Stimulated activated CD4-positive, alpha-beta T cell treated with anti-CD3 and anti-CD28 coated beads, Interleukin-4, amount 100 ng/mL, for 4 hours (primary cell): ENCODE measurements at regions not wholly inside any gene's neighbourhood (a gene's known extent, or its start where the extent isn't known, plus 50 kb on each side); places are given as distances from the start of the nearest gene placed in this dataset.

Experiments
- DNase-seq, 2 experiments: peaks; one replicate each; pipeline ENCODE4 v3.0.0-alpha.2; 2020

DNA sequence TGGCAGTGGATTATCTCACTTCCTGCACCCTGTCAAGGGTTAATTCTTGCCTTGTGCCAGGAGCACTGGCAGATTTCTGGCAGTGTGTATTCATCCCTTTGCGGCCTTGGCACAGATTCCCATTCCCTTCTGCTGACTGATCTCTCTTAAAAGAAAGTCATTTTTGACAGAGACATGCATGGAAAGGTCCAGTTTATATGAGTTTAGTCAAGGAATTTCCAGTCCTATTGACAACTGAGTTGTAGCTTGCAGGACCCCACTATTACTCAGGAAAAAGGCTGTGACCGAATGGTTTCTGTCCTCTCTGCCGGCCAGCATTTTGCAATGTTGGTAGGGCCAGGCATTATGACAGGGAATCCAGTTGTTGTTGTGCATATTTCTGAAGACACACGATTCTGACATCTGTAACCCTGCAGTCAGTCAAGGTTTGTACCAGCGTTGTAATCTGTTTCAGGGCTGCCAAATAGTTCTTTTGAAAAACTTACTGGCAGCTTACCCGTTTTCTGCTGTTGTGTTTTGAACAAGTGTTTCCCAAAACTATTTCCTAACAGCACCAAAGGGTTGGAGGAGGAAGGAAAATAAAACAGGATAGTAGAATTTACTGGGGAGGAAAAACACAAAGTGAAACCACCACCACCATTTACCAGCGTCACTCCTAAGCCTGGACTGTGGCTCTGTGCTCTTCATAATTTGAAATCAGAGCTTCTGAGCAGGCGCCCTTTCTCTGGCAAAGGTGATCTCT is 243.4 kb upstream of the KLF4 start:
- DNase-seq: no peak

DNA sequence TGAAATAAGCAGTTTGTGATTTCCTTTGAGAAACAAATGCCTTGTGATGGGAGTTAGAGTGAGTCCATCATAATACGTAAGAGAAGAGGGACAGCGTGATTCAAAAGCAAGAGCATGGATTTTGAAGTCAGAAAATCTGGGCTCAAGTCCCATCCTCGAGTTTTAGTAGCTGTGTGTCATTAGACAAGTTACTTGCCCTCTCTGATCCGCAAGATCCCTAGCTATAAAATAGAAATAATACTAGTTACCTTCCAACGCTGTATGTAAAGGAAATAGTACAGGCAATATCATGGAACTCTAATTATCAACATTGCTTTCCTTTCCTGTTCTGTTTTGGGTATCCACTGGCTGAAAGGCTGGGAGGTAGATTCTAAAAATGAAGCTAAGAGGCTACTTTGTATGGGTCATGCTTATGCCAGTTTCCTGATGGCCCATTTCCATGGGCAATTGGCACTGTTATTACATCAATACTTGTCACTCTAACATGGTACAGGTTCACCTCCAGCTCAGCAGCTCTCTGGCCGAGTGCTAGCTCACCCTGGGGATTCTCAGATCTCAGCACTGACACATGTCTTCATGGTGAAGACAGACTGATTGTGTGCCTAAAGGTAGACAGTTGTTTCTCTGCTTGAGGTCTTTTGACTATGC is 241.7 kb upstream of the KLF4 start:
- no peak for DNase-seq

DNA sequence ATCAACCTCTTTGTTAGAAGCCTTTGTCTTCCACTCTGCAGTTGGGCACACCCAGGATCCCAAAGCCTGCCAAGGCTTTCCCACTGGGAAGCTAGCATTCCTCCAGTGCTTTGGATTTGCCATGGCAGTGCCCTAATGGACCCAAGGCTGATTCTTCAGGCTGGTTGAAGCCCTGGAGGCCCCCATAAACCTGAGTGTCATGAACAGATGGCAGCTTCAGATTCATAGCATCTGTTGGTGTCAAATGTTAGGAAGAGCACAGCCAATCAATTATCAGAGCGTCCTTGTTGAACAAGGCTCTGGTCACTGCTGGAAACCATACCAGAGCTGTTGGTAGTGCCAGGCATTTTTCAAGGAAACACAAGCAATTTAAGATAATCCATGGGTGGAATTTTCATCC is 241.1 kb upstream of the KLF4 start:
- DNase-seq: no peak

DNA sequence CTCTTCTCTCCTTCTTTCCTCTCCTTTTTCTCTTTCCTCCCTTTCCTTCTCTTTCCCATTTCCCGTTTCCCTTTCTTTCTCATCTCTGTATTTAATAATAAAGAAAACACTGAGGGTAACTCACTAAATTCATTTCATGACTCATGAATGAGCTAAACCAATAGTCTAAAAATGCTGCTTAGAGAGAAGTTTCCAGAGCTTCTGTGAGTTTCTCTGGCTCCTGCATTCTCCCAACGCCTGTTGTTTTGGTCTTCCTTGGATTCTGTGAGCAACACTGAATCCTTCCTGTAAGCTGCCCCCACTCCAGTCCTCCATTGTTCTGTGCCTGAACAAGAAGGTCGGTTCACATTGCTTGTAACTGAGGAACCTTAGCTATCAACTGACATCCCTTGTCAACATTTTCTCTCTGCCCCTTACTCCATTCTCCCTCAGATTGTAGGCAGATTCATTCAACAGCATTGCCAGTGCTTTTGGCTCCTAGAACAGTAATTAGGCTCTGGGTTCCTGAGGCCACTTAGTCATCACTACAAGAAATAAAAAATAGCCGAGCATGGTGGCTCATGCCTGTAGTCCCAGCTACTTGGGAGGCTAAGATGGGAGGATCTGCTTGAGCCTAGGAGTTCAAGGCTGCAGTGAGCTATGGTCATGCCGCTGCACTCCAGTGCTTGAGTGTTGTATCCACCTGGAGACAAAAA is 237.7 kb upstream of the KLF4 start:
- DNase-seq: no peak

DNA sequence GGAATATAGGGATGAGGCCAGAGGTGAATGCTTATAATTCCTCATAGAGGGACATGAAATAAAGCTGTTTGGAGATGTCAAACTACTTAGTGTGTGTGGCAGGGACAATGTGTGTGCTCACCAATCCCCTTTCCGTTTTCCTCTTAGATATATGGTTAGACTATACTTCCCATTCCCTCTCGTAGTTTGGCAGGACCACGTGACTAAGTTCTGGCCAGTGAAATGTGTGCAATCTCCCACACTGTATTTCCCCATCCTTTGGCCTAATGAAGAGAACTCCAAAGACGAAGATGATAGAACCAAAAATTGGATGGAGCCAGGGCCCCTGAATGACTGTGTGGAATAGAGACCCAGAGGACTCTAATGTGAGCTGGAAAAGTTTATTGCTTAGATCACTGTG is 233.4 kb upstream of the KLF4 start:
- no peak for DNase-seq

DNA sequence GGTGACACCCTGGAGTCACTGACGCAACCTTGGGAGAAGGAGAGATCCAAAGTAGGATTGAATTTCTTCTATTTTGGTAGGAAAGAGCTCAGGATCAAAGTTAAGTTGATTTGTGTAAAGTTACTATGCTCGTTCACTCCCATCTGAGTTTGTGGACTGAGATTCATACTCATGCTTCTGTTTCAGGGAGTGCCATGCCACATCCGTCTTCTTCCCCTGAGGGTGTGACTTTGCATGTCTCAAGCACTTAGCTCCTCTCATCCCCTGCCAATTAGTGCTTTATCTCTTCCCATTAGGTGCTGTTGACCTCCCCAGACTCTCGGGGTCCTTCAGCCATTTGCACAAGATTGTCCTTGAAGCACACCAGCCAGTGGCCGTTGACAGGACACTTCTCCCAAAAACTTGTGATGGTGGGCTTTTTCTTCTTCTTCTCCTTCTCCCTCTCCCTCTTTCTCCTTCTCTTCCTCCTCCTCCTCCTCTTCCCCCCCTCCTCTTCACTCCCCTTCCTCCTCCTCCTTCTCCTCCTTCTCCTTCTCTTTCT is 232.2 kb upstream of the KLF4 start:
- no peak for DNase-seq

DNA sequence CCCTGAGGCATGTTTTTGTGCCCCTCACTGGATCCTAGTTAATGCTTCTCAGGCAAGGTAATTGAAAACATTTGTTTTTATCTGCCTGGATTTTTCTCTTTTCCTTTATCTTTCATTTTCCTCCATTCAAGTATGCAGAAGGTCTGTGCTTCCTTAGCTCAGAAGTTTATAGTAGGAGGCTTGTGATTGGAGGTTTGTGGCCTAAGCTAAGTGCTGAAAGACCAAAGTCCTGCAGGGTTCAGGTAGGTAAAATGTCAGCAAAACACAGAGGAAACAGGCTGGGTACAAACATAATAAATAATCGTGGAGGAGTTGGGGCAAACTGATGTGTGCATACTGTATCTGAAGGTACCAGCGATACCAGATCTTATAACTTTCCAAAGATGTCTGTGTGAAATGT is 230.9 kb upstream of the KLF4 start:
- no peak for DNase-seq

DNA sequence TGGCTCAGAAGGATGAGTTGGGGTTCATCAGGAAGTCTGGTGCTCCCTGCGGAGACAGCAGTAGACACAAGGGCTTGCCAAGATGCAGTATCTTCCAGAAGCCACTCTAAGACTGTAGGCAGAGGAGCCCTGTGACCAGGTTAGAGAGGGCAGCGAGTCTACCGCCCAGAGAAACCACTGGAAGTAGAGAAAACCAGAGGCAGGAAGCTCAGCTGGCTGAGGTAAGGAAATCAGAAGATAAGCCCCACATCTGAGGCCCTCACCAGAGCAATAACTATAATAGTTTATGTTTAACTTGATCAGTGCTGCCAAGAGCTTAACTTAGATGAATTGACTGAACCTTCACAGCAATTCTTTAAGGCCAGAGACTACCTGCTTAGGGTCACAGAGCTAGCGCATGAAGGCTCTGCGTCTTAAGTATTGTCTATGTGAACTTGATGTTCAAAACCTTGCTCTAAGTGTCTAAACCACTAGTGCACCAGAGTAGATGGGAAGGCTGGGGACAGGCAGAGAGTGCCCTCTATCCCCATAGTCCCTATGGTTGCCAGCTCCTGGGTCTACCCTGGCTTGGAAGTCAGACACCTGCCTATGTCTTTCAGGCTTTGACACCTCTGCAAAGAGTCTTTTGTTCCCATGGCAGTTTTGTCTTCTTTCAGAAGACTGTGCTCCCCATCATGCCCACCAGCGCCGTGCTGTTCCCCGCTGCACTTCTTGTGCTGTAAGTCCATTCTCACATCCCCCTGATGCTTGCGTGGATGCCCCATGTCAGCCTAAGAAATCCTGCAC is 228.2 kb upstream of the KLF4 start:
- DNase-seq: no peak

DNA sequence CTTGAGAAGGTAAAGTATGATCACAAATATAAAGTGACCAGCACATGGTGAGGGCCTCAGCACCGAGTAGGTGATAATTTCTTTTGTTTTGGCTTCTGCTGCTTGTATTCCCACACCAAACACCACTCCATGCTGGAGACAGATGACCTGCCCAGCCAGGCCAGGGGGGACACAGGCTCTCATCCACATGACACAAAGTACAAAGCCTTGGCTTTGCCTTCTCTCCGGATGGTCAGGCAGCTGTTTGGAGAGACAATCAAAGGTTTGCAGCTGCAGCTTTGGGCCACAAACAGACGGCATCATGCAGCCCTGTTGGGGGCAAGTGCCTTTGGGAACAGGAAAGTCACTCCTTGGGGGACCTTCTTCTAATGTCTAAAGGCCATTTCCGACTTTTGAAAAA is 226.2 kb upstream of the KLF4 start:
- DNase-seq: no peak

DNA sequence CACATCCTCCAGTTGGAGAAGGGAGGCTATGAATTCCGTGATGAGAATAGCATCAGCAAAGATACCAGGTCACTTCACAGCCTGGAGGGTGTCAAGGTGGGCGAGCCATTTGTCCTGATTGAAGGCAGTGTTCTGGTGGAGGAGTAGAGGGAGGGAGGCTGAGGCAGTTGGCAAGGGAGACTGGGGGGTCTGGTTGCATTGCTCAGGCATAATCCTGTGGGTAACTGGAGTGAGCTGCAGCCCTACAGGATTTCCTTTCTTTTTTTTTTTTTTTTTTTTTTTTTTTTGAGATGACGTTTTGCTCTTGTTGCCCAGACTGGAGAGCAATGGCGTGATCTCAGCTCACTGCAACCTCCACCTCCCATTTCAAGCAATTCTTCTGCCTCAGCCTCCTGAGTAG is 223.9 kb upstream of the KLF4 start:
- no peak for DNase-seq

DNA sequence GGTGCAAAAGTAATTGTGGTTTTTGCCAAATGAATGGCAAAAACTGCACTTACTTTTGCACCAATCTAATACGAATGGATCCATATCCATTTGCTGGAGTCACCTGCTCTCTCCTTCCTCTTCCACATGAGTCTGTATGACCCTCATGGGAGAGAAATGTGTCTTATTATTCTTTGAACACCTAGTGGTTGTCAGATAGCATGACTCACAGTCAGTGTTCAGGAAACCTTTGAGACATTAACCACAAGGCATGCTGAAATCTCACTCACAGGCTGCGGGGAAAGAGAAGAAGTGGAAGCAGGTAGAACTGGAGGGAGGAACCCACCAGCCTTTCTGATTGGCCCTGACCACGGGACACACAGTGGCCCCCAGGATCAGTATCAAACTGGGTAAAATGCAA is 222.8 kb upstream of the KLF4 start:
- no peak for DNase-seq

DNA sequence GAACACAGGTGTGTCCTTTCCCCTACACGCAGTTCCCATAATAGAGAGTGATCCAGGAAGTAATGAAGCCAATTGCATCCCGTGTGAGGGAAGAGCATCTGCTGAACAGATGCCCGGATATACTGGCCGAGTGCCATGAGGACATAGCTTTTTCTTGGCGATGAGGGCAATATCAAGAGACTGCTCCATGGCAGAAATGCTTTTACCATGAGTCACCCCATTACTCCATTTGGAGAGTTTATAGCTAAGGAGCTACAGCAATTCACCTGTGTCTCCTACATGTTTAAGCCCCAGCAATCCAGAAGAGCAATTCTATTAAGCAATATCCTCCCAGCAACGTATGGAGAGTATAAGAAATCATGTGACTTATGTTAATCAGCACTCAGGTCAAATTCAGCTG is 222.0 kb upstream of the KLF4 start:
- DNase-seq: no peak

DNA sequence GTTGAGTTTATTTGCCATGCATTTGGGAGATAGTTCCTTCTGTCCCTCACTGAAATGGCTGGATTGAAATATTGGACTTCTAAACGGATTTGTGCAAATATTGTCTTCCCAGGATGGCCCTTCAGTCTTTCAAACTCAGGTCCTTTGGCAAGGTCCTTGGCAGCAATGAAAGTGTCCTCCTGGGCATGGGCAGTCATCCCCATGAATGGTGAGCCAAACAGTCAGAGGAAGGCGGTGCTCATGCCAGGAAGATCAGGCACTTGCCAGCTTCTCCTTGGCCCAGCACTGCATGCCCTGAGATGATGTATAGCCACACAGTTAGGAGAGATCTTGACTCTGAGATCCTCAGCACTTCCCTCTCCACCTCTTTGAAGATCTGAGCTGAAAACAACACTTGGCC is 221.4 kb upstream of the KLF4 start:
- no peak for DNase-seq

DNA sequence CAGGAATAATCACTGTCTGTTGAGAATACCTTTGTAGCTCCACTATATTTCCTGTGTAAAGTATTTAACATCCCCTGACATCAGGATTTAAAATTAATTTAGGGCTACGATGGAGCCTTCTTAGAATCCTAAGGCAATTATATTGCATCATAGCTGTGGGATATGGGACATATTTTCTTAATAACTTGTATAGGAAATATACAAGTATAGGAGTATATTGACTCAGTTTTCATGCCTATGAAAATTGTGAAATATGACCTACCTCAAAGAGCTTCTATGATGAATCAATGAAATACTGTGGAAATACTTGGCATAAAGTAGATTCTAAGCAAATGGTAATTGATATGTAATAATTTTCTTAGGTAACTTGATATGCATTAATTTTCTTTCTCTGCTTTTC is 221.0 kb upstream of the KLF4 start:
- no peak for DNase-seq

DNA sequence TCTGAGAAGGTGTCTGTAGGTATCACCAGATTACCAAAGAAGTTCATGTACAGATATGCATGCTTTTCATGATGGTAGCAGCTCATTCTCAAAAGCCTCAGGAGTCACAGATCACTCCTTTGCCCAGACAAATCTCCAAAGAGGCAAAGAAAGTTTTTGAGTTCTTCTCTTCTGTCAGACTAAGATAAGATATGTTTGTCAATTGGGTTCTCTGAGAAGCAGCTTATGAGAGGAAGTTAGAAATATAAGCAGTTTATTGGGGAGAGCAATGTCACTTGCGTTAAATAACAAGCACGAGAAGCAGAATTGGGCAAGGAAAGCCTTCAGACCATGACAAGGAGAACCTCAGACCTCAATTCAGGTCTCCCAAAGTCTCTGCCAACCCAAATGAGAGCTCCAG is 219.2 kb upstream of the KLF4 start:
- DNase-seq: no peak

DNA sequence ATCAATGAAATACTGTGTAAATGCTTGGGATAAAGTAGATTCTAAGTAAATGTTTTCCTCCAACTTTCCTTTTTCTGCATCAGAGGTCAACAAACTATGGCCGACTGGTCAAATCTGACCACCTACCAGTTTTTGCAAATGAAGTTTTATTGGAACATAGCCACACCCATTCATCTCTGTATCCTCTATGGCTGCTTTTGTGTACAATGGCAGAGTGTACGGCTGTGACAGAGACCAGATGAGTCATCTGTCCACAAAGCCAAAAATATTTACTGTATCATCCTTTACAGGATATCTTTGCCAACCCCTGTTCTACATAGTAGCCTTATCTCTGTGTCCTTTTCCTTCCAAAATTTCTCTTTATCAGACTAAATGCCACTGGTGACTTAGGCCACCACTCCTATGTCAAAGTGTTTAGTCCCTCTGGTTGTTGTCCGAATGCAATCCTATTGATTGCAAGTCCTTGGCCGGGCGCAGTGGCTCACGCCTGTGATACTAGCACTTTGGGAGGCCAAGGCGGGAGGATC is 218.4 kb upstream of the KLF4 start:
- no peak for DNase-seq

DNA sequence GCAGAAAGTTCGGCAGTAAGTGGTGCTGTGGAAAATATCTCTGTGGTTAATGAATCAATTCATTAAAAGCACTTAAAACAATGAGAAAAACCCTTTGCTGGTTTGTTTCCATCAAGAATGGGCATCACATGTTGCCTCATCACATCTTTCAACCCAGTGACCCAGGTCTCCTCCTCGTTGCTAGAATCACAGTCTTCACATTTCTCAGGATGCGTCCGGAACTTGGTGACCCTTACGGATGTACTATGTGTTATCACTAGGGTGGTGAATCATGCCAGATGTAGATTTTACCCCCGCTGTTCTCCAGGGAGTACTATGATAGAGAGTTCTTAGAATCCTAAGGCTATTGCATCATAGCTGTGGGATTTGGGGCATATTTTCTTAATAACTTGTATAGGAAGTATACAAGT is 217.9 kb upstream of the KLF4 start:
- DNase-seq: no peak

DNA sequence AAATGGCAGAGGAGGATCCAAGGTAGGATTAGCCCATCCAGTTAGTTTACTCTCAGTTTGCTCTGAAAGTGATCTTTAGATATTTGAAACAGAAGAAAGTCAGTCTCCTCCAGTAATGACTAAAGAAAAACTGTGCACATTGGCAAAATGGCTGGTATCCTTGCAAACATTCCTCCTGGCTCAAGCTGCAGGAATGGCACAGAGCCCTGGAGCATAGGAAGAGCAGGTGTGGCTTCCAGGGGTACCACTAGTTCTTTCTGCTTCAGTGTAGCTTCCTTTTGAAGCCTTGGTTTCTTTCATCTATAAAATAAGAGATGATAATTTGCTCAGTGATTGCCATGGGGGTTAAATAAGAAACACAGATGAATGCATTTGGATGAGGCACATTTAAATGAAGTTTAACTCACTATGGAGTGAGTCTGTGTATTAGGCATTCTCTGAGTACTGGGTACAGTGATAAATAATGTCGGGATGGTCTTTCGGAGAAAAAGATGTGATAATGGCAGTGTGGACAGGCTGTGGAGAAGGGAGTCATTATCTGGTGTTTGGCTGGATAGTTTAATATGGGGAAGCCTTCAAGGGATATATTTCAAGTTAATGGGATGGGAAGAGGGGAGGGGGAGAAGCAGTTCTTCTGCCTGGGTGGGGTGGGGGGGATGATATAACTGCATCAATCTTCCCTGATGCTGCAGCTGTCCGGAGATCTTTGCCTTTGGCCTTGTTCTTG is 217.3 kb upstream of the KLF4 start:
- DNase-seq: no peak

DNA sequence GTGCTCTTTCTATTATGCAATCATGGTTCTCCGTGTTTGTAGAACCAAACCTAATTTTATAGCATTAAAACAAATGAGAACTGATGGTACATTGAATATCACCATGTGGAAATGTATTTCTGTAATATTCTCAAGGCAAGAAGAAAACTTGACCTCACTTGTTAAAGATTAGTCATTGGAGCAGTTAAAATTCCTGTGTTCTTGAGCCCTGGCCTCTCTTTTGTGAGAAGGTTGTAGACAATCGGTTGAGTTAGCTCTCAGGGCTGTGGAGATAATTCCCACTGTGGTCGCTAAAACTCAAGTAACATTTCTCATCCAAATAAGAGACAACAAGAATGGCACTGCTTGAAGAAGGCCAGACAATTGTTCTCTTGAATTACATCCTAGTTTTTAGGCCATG is 216.0 kb upstream of the KLF4 start:
- no peak for DNase-seq

DNA sequence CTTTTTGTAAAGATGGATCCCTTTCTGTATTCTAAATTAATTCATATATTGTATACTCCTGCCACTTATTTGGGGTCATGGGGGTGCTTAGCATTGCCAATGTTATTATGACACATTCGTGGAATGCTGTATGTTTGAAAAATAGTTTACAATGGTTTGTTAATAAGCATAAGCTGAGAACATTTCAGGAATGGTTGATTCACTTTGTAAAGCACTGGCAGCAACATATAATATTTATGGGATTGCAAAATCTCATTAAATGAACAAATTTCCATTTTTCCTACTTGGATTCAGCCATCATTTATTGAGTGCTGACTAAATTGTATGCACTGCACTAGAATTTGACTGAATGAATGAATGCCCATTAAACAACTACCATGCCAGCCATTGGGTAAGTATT is 215.2 kb upstream of the KLF4 start:
- DNase-seq: no peak

DNA sequence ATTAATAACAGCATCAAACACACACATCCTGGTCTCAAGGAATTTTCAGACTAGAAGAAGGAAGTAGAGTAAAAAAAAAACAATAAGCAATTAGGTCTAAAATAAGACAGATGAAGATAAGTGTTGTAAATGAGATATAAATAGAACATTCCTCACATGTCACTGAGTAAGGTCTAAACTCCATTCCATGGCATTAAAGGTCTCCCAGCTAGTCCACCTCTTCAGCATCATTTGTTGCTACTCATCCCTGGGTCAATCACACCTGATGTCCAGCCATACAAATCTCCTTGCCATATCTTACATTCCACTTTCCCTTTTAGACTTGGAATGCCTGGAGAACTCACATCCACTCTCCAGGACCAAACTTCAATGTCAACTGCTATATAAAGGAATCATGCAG is 214.1 kb upstream of the KLF4 start:
- DNase-seq: no peak

DNA sequence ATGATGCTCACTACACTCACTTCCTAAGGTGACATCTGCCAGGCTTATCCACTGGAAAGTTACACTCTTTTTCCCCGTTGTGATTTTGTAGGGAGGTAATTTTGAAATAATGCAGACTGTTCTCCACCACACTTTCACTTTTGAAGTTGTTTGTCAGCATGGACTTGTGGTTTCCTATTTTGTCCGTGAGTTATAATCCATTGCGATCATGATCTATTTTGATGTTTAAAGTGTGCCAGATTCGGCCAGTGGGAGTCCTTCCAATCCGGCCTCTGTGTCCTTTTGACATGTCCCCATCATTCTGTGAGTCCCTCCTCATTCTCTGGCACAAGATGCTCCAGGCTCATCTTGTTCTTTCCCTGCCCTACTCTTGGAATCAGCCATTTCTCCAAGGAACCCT is 211.3 kb upstream of the KLF4 start:
- no peak for DNase-seq
